MM.1S (cell line): ENCODE measurements at regions not wholly inside any gene's neighbourhood (a gene's known extent, or its start where the extent isn't known, plus 50 kb on each side); places are given as distances from the start of the nearest gene placed in this dataset.

ENCODE experiments used
- EZH2 ChIP-seq: fragments of 300-600 bp; sonication (generic); optimal IDR thresholded peaks from 2 replicates; pipeline ENCODE3; 2017; ENCODE audit warnings: low read depth, mild to moderate bottlenecking, antibody characterized with exemption, low read length, mixed read lengths
- TF ChIP-seq, protein P1 (sequence below): fragments of 300-600 bp; sonication (generic); IDR thresholded peaks from 2 replicates; pipeline ENCODE4 v1.5.1; 2016; ENCODE audit warnings: antibody characterized with exemption, low read length, mixed read lengths

DNA sequence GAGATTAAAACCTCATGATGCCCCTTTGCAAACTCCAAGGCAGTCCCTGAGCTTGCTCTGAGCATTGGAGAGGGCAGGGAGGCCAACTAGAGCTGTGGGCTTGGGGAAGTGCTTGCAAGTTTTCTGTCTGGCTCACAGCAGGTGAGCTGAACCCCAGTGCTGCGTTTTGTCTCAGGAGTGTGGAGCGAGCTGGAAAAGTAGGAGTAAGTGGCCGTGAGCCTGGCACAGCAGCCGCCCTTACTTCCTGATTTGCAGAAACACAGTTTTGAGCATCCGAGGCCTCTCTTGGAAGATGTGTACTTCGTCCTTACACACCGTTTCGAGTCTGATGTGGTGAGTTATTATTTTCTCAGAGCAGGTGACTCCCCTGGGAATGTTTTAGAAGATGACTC lies 221.2 kb upstream of the C1orf174 start:
- TF ChIP-seq, protein P1, sequence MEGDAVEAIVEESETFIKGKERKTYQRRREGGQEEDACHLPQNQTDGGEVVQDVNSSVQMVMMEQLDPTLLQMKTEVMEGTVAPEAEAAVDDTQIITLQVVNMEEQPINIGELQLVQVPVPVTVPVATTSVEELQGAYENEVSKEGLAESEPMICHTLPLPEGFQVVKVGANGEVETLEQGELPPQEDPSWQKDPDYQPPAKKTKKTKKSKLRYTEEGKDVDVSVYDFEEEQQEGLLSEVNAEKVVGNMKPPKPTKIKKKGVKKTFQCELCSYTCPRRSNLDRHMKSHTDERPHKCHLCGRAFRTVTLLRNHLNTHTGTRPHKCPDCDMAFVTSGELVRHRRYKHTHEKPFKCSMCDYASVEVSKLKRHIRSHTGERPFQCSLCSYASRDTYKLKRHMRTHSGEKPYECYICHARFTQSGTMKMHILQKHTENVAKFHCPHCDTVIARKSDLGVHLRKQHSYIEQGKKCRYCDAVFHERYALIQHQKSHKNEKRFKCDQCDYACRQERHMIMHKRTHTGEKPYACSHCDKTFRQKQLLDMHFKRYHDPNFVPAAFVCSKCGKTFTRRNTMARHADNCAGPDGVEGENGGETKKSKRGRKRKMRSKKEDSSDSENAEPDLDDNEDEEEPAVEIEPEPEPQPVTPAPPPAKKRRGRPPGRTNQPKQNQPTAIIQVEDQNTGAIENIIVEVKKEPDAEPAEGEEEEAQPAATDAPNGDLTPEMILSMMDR = no peak
- no peak for TF ChIP-seq EZH2
